Bronchial epithelial cell (primary cell): ENCODE measurements at regions not wholly inside any gene's neighbourhood (a gene's known extent, or its start where the extent isn't known, plus 50 kb on each side); places are given as distances from the start of the nearest gene placed in this dataset.
"Not testable (repeated sequence)": the region's sequence is repeated elsewhere in the genome, so short reads cannot be mapped to it uniquely, and the experiment has no call there.

Experiments used
- DNase-seq: peaks from one replicate; pipeline ENCODE4 v3.0.0-alpha.2; 2010; ENCODE audit warnings: low read depth
- FAIRE-seq: peaks from 2 replicates; lab custom pipeline; 2011; peaks lifted over from hg19 to GRCh38; lab: Jason Lieb, UNC
- H3K27me3 ChIP-seq: 2 replicates; pipeline ENCODE4 v1.5.1; 2011; ENCODE audit warnings: low read length; ENCODE audit not compliant: control insufficient read depth, insufficient read depth
- H3K36me3 ChIP-seq: 2 replicates; pipeline ENCODE4 v1.5.1; 2011; ENCODE audit warnings: low read length; ENCODE audit not compliant: control insufficient read depth, insufficient read depth
- H3K4me3 ChIP-seq: 2 replicates; pipeline ENCODE4 v1.5.1; 2011; ENCODE audit warnings: mild to moderate bottlenecking, low read depth, low read length, control low read depth
- CTCF ChIP-seq: IDR thresholded peaks from 2 replicates; pipeline ENCODE4 v1.5.1; 2011; ENCODE audit warnings: mild to moderate bottlenecking, moderate library complexity, low read length, control low read depth, inconsistent platforms; ENCODE audit not compliant: insufficient read depth, severe bottlenecking

GRCh38 chrX:113802837-113803236, 781.0 kb upstream of the HTR2C start:
- Histone ChIP-seq H3K36me3 (no peaks in the 10 kb centered on the region), H3K27me3 (no peaks in the 10 kb centered on the region), H3K4me3 (no peak overlapping the region)
- FAIRE-seq (no peak), DNase-seq (no peak)
- TF ChIP-seq CTCF: no peak

- H3K4me3 ChIP-seq: no peak overlapping the region
- FAIRE-seq (no peak), DNase-seq (no peak)
- H3K36me3 ChIP-seq: no peaks in the 10 kb centered on the region
- TF ChIP-seq CTCF: no peak
- no peaks in the 10 kb centered on the region for H3K27me3 ChIP-seq
Observed at GRCh38 chrX:113800955-113801354, 782.9 kb upstream of the HTR2C start.

GRCh38 chrX:113793563-113793962, 790.3 kb upstream of the HTR2C start:
- no peaks in the 10 kb centered on the region for H3K36me3 ChIP-seq
- no peak for TF ChIP-seq CTCF
- FAIRE-seq: no peak
- DNase-seq: no peak
- H3K4me3 ChIP-seq: no peak overlapping the region
- no peaks in the 10 kb centered on the region for H3K27me3 ChIP-seq

GRCh38 chrX:113790987-113791386, 792.9 kb upstream of the HTR2C start:
- H3K4me3 ChIP-seq: no peak overlapping the region
- no peak for TF ChIP-seq CTCF
- no peaks in the 10 kb centered on the region for H3K36me3 ChIP-seq
- no peaks in the 10 kb centered on the region for H3K27me3 ChIP-seq
- FAIRE-seq: no peak
- no peak for DNase-seq

GRCh38 chrX:113784754-113785153, 799.1 kb upstream of the HTR2C start:
- not testable (repeated sequence) for H3K4me3 ChIP-seq, H3K27me3 ChIP-seq, FAIRE-seq, H3K36me3 ChIP-seq, DNase-seq

GRCh38 chrX:113770806-113771205, 813.1 kb upstream of the HTR2C start:
- Histone ChIP-seq H3K4me3 (no peak overlapping the region), H3K27me3 (no peaks in the 10 kb centered on the region), H3K36me3 (no peaks in the 10 kb centered on the region)
- FAIRE-seq: no peak
- no peak for TF ChIP-seq CTCF
- no peak for DNase-seq
